ENCODE measurements at regions not wholly inside any gene's neighbourhood (a gene's known extent, or its start where the extent isn't known, plus 50 kb on each side); places are given as distances from the start of the nearest gene placed in this dataset.

- no peaks in the 10 kb centered on the region for H3K36me3 Mint-ChIP-seq
- Histone ChIP-seq H3K9me3 (ENCODE audit: low read length) (no peaks in the 10 kb centered on the region), H3K36me3 (ENCODE audit: insufficient read depth, low read length) (no peaks in the 10 kb centered on the region), H3K4me1 (ENCODE audit: insufficient read depth, low read length) (no peaks in the 10 kb centered on the region), H3K27me3 (ENCODE audit: insufficient read depth, low read length, poor library complexity, severe bottlenecking) (no peaks in the 10 kb centered on the region), H3K27ac (ENCODE audit: low read depth, low read length) (no peak overlapping the region), H3K4me3 (ENCODE audit: low read length) (no peak overlapping the region)
- no peaks in the 10 kb centered on the region for H3K4me1 Mint-ChIP-seq
- no peak overlapping the region for H3K27ac Mint-ChIP-seq
- peaks cover 0 to 5% (median 0%) of the 10 kb centered on the region in 5 donors for H3K9me3 Mint-ChIP-seq
- ChIA-PET POLR2A (no interaction called here), CTCF (no interaction called here)
- H3K4me3 Mint-ChIP-seq = no peak overlapping the region
- DNase-seq = no peak
- H3K27me3 Mint-ChIP-seq = peaks cover 1 to 6% of the 10 kb centered on the region in 2 donors
These were observed 106.2 kb downstream of the SHANK2 start for GRCh38 chr11:71145988-71146824.

- H3K27me3 ChIP-seq (ENCODE audit: insufficient read depth, low read length, poor library complexity, severe bottlenecking) = no peaks in the 10 kb centered on the region
- no peak overlapping the region for H3K4me3 ChIP-seq (ENCODE audit: low read length)
- no peak overlapping the region for H3K27ac Mint-ChIP-seq
- no peaks in the 10 kb centered on the region for H3K36me3 Mint-ChIP-seq
- H3K4me1 ChIP-seq (ENCODE audit: insufficient read depth, low read length) = no peaks in the 10 kb centered on the region
- no peak for DNase-seq
- H3K27ac ChIP-seq (ENCODE audit: low read depth, low read length) = no peak overlapping the region
- H3K9me3 ChIP-seq (ENCODE audit: low read length) = no peaks in the 10 kb centered on the region
- no peaks in the 10 kb centered on the region for H3K4me1 Mint-ChIP-seq
- ChIA-PET POLR2A (no interaction called here), CTCF (no interaction called here)
- no peaks in the 10 kb centered on the region for H3K36me3 ChIP-seq (ENCODE audit: insufficient read depth, low read length)
- H3K27me3 Mint-ChIP-seq = peaks cover 0 to 5% of the 10 kb centered on the region in 2 donors
- H3K4me3 Mint-ChIP-seq = no peak overlapping the region
- H3K9me3 Mint-ChIP-seq = peaks cover 0 to 5% (median 0%) of the 10 kb centered on the region in 5 donors
These were observed 107.0 kb downstream of the SHANK2 start for GRCh38 chr11:71145368-71145767.

- no peak for DNase-seq
- H3K9me3 ChIP-seq (ENCODE audit: low read length) = no peaks in the 10 kb centered on the region
- H3K4me3 ChIP-seq (ENCODE audit: low read length) = no peak overlapping the region
- H3K4me3 Mint-ChIP-seq = no peak overlapping the region
- H3K27me3 ChIP-seq (ENCODE audit: insufficient read depth, low read length, poor library complexity, severe bottlenecking) = no peaks in the 10 kb centered on the region
- no peak overlapping the region for H3K27ac Mint-ChIP-seq
- ChIA-PET POLR2A (no interaction called here), CTCF (no interaction called here)
- H3K4me1 ChIP-seq (ENCODE audit: insufficient read depth, low read length) = no peaks in the 10 kb centered on the region
- no peaks in the 10 kb centered on the region for H3K36me3 ChIP-seq (ENCODE audit: insufficient read depth, low read length)
- peaks cover 0 to 5% (median 0%) of the 10 kb centered on the region in 5 donors for H3K9me3 Mint-ChIP-seq
- no peaks in the 10 kb centered on the region for H3K4me1 Mint-ChIP-seq
- H3K27ac ChIP-seq (ENCODE audit: low read depth, low read length) = no peak overlapping the region
- H3K27me3 Mint-ChIP-seq = peaks cover 0 to 5% of the 10 kb centered on the region in 2 donors
- H3K36me3 Mint-ChIP-seq = no peaks in the 10 kb centered on the region
These were observed 107.6 kb downstream of the SHANK2 start for GRCh38 chr11:71144736-71145135.

GRCh38 chr11:71144010-71144409, 108.4 kb downstream of the SHANK2 start:
- H3K27ac Mint-ChIP-seq = peak overlapping the region in 1 of 8 donors; percentile 21
- ChIA-PET POLR2A (no interaction called here), CTCF (no interaction called here)
- Histone ChIP-seq H3K36me3 (ENCODE audit: insufficient read depth, low read length) (no peaks in the 10 kb centered on the region), H3K9me3 (ENCODE audit: low read length) (no peaks in the 10 kb centered on the region), H3K27ac (ENCODE audit: low read depth, low read length) (no peak overlapping the region), H3K27me3 (ENCODE audit: insufficient read depth, low read length, poor library complexity, severe bottlenecking) (no peaks in the 10 kb centered on the region), H3K4me1 (ENCODE audit: insufficient read depth, low read length) (no peaks in the 10 kb centered on the region), H3K4me3 (ENCODE audit: low read length) (no peak overlapping the region)
- DNase-seq = no peak
- H3K27me3 Mint-ChIP-seq = peaks cover 0 to 5% of the 10 kb centered on the region in 2 donors
- H3K4me1 Mint-ChIP-seq = no peaks in the 10 kb centered on the region
- H3K36me3 Mint-ChIP-seq = no peaks in the 10 kb centered on the region
- no peak overlapping the region for H3K4me3 Mint-ChIP-seq
- H3K9me3 Mint-ChIP-seq = peaks cover 0 to 2% (median 0%) of the 10 kb centered on the region in 5 donors

- POLR2A ChIA-PET = no interaction called here
- H3K4me3 ChIP-seq (ENCODE audit: low read length) = no peak overlapping the region
- no peak overlapping the region for H3K27ac Mint-ChIP-seq
- no peaks in the 10 kb centered on the region for H3K27me3 ChIP-seq (ENCODE audit: insufficient read depth, low read length, poor library complexity, severe bottlenecking)
- H3K36me3 Mint-ChIP-seq = no peaks in the 10 kb centered on the region
- no peaks in the 10 kb centered on the region for H3K9me3 Mint-ChIP-seq
- CTCF ChIA-PET = no interaction called here
- no peak for DNase-seq
- H3K27me3 Mint-ChIP-seq = peaks cover 0 to 5% of the 10 kb centered on the region in 2 donors
- no peaks in the 10 kb centered on the region for H3K4me1 Mint-ChIP-seq
- H3K4me1 ChIP-seq (ENCODE audit: insufficient read depth, low read length) = no peaks in the 10 kb centered on the region
- no peaks in the 10 kb centered on the region for H3K36me3 ChIP-seq (ENCODE audit: insufficient read depth, low read length)
- H3K27ac ChIP-seq (ENCODE audit: low read depth, low read length) = no peak overlapping the region
- no peak overlapping the region for H3K4me3 Mint-ChIP-seq
- H3K9me3 ChIP-seq (ENCODE audit: low read length) = no peaks in the 10 kb centered on the region
These were observed 112.0 kb downstream of the SHANK2 start for GRCh38 chr11:71140206-71140919.

GRCh38 chr11:71139516-71140205, 112.7 kb downstream of the SHANK2 start:
- H3K9me3 Mint-ChIP-seq = no peaks in the 10 kb centered on the region
- Histone ChIP-seq H3K4me1 (ENCODE audit: insufficient read depth, low read length) (no peaks in the 10 kb centered on the region), H3K9me3 (ENCODE audit: low read length) (no peaks in the 10 kb centered on the region), H3K36me3 (ENCODE audit: insufficient read depth, low read length) (no peaks in the 10 kb centered on the region), H3K27me3 (ENCODE audit: insufficient read depth, low read length, poor library complexity, severe bottlenecking) (no peaks in the 10 kb centered on the region), H3K27ac (ENCODE audit: low read depth, low read length) (no peak overlapping the region), H3K4me3 (ENCODE audit: low read length) (no peak overlapping the region)
- H3K4me1 Mint-ChIP-seq = no peaks in the 10 kb centered on the region
- no peak overlapping the region for H3K27ac Mint-ChIP-seq
- H3K36me3 Mint-ChIP-seq = no peaks in the 10 kb centered on the region
- ChIA-PET CTCF (no interaction called here), POLR2A (no interaction called here)
- peaks cover 0 to 5% of the 10 kb centered on the region in 2 donors for H3K27me3 Mint-ChIP-seq
- DNase-seq = no peak
- no peak overlapping the region for H3K4me3 Mint-ChIP-seq

GRCh38 chr11:71138737-71139425, 113.5 kb downstream of the SHANK2 start:
- H3K36me3 Mint-ChIP-seq = no peaks in the 10 kb centered on the region
- H3K27me3 Mint-ChIP-seq = peaks cover 2 to 5% of the 10 kb centered on the region in 2 donors
- no peaks in the 10 kb centered on the region for H3K4me1 Mint-ChIP-seq
- H3K27ac Mint-ChIP-seq = no peak overlapping the region
- no peaks in the 10 kb centered on the region for H3K4me1 ChIP-seq (ENCODE audit: insufficient read depth, low read length)
- H3K36me3 ChIP-seq (ENCODE audit: insufficient read depth, low read length) = no peaks in the 10 kb centered on the region
- no peak overlapping the region for H3K4me3 ChIP-seq (ENCODE audit: low read length)
- ChIA-PET POLR2A (no interaction called here), CTCF (no interaction called here)
- H3K27ac ChIP-seq (ENCODE audit: low read depth, low read length) = no peak overlapping the region
- no peaks in the 10 kb centered on the region for H3K9me3 Mint-ChIP-seq
- no peak for DNase-seq
- no peak overlapping the region for H3K4me3 Mint-ChIP-seq
- H3K27me3 ChIP-seq (ENCODE audit: insufficient read depth, low read length, poor library complexity, severe bottlenecking) = no peaks in the 10 kb centered on the region
- no peaks in the 10 kb centered on the region for H3K9me3 ChIP-seq (ENCODE audit: low read length)

GRCh38 chr11:71137376-71137775, 115.0 kb downstream of the SHANK2 start:
- Histone ChIP-seq H3K36me3 (ENCODE audit: insufficient read depth, low read length) (no peaks in the 10 kb centered on the region), H3K4me1 (ENCODE audit: insufficient read depth, low read length) (no peaks in the 10 kb centered on the region), H3K27ac (ENCODE audit: low read depth, low read length) (no peak overlapping the region), H3K9me3 (ENCODE audit: low read length) (no peaks in the 10 kb centered on the region), H3K4me3 (ENCODE audit: low read length) (no peak overlapping the region), H3K27me3 (ENCODE audit: insufficient read depth, low read length, poor library complexity, severe bottlenecking) (no peaks in the 10 kb centered on the region)
- ChIA-PET CTCF (no interaction called here), POLR2A (no interaction called here)
- Mint-ChIP-seq H3K27ac (no peak overlapping the region), H3K36me3 (no peaks in the 10 kb centered on the region), H3K9me3 (peaks cover 0 to 2% (median 0%) of the 10 kb centered on the region in 5 donors), H3K4me1 (no peaks in the 10 kb centered on the region), H3K27me3 (peaks cover 2 to 10% of the 10 kb centered on the region in 2 donors), H3K4me3 (no peak overlapping the region)
- no peak for DNase-seq
